ENCODE measurements at regions not wholly inside any gene's neighbourhood (a gene's known extent, or its start where the extent isn't known, plus 50 kb on each side); places are given as distances from the start of the nearest gene placed in this dataset.
"Not testable (repeated sequence)": the region's sequence is repeated elsewhere in the genome, so short reads cannot be mapped to it uniquely, and the experiment has no call there.

DNA sequence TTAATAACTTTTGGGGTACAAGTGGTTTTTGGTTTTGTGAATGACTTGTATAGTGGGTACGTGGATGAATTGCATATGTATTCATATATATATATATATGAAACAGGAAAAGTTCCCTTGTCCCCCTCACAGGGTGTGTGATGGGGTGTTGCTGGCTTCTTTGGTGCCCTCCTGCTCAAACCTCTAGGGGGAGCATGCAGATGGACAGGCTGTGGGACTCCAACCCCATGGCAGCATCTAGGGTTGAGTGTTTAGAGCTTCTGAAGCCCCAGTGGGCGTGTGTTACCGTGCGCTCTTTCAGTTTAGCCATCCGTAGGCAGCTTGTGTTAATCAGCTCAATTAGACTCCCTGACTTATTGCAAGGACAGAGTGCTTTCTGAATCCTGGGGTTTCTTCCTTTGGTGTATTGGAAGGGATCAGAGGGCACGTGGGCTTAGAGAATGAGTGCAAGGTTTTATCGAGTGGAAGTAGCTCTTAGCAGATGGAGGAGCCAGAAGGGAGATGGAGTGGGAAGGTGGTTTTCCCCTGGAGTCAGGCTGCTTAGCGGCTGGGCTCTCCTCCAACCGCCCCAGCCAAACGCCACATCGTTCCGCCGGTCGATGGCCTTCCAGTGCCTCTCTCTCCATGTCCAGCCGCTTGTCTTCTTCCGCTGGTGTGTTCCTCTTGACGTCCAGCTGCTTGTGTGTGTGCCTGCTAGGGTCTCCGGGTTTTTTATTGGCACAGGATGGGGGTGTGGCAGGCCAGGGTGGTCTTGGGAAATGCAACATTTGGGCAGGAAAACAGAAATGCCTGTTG lies 674.4 kb upstream of the LCORL start:
- DNase-seq (ENCODE audit: low read depth), result no peak
- peak; percentile 23 for TF ChIP-seq CTCF (conservative IDR thresholded peaks at IDR 0.05; ENCODE audit: control insufficient read depth, insufficient read depth, low read depth, low read length)
- no peak overlapping the region for H3K4me3 ChIP-seq (ENCODE audit: control insufficient read depth, low read depth, low read length)

GRCh38 chr4:18691431-18692200 lies 670.1 kb upstream of the LCORL start:
- H3K4me3 ChIP-seq (ENCODE audit: control insufficient read depth, low read depth, low read length), result no peak overlapping the region
- no peak for TF ChIP-seq CTCF (conservative IDR thresholded peaks at IDR 0.05; ENCODE audit: control insufficient read depth, insufficient read depth, low read depth, low read length)
- no peak for DNase-seq (ENCODE audit: low read depth)

DNA sequence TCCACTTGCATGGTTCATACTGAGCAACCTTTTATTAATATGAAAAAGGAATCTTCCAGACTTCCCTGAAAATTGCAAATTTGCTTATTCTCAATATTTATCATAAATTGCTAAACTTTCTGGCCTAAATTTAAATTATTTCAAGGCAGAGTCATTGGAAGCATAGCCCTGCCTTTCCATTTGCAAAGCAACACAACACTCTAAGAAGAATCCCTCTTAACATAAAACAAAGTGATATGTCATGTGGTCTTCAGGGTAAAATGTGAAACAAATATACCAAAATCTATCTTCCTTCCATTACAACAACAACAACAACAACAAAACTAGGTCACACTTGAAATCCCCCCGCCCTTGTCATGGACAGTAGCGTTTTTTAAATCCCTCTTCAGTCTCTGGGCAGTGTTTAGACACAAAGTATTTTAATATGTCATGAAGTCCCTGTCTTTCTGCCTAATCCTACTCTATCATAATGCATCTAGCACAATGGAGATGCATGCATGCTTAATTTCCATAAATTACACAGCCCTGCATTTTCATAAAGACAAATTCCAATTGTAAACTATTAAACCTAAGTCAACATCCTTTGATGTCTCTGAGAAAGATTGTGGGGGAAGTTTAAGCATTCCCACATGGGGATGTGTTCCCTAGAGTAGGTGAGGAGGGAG lies 668.9 kb upstream of the LCORL start:
- no peak for TF ChIP-seq CTCF (conservative IDR thresholded peaks at IDR 0.05; ENCODE audit: control insufficient read depth, insufficient read depth, low read depth, low read length)
- no peak for DNase-seq (ENCODE audit: low read depth)
- H3K4me3 ChIP-seq (ENCODE audit: control insufficient read depth, low read depth, low read length), result no peak overlapping the region

DNA sequence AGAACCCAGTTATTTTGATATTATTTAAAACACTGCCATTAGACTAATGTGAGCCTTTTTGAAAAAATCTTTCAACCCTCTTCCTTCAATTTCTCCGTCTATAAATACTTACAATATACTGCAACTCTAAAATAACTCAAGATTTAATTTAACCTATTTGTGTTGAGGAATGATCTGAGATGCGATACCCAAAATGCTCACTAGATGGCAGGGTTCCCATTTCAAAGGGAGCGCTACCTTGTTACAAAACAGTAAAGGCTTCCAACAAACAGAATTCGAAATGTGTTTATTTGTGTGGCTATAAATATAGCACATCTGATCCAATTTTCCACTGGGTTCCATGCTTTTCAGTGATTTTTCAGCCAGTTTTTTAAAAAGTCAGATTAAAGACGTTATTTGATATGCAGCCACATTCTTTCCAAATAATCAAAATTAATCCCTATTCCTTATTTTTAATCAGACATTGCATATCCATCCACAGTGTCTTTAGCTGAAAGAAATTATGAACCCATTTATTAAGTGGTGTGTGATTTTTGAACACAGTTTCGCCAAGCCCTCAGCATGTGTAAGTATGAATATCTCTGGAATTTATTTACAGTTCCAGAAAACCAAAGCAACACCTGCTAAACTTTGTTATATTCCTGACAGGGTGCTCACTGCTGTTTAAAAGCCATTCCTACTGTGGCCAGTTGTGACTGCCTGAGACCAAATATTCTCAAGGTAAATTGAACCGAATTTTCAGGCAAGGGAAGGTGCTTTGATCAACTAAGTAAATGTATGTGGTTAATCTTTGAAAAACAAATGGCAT lies 668.0 kb upstream of the LCORL start:
- TF ChIP-seq CTCF (conservative IDR thresholded peaks at IDR 0.05; ENCODE audit: control insufficient read depth, insufficient read depth, low read depth, low read length), result peak; percentile 93

DNA sequence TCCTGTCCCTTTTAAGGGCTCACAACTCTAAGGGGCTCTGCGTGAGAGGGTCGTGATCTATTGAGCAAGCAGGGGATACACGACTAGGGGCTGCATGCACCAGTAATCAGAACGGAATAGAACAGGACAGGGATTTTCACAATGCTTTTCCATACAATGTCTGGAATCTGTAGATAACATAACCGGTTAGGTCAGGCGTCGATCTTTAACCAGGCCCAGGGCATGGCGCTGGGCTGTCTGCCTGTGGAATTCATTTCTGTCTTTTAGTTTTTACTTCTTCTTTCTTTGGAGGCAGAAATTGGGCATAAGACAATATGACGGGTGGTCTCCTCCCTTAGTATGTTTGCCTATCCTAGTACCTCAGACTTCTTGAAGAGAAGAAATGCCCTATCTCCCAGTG lies 666.8 kb upstream of the LCORL start:
- not testable (repeated sequence) for H3K4me3 ChIP-seq (ENCODE audit: control insufficient read depth, low read depth, low read length); DNase-seq (ENCODE audit: low read depth)

More for the DNA sequence above, 668.0 kb upstream of the LCORL start:
- H3K4me3 ChIP-seq (ENCODE audit: control insufficient read depth, low read depth, low read length), result no peak overlapping the region
- DNase-seq (ENCODE audit: low read depth), result peak; percentile 63

GRCh38 chr4:18686338-18687037 lies 664.9 kb upstream of the LCORL start:
- no peak for TF ChIP-seq CTCF (conservative IDR thresholded peaks at IDR 0.05; ENCODE audit: control insufficient read depth, insufficient read depth, low read depth, low read length)
- no peak overlapping the region for H3K4me3 ChIP-seq (ENCODE audit: control insufficient read depth, low read depth, low read length)

More at GRCh38 chr4:18686338-18687037, 664.9 kb upstream of the LCORL start:
- DNase-seq (ENCODE audit: low read depth), result no peak
